ENCODE measurements at regions not wholly inside any gene's neighbourhood (a gene's known extent, or its start where the extent isn't known, plus 50 kb on each side); places are given as distances from the start of the nearest gene placed in this dataset.

DNA sequence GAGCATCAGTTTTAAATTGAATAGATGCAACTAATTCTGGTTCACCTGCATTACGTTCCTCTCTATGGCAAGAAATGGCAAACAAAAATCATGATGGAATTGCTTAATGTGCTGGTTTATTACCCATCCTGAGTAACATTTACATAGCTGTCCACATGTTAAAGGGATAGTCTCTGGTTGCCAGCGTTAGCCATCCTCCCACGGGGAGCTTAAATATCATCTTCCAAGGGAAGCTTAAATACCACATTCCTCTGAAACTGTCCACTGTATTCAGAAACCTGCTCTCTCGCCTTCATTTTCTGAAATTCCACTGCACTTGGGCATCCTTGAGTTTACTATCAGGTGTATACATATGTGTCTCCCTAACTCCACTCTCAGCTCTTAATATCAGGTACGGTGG lies 586.6 kb downstream of the TLL1 start:
- TF ChIP-seq EZH2 (IDR thresholded peaks at IDR 0.05) = no peak
- no peak for TF ChIP-seq POLR2AphosphoS5 (IDR thresholded peaks at IDR 0.05; ENCODE audit: borderline replicate concordance, low read depth, low read length)
- TF ChIP-seq FOXP2 (optimal IDR thresholded peaks at IDR 0.05; ENCODE audit: control extremely low read depth, extremely low read length, insufficient read depth) = no peak
